Prostate gland (tissue), 2 donors: ENCODE measurements at regions not wholly inside any gene's neighbourhood (a gene's known extent, or its start where the extent isn't known, plus 50 kb on each side); places are given as distances from the start of the nearest gene placed in this dataset.

ENCODE experiments used
- CTCF ChIP-seq, 4 experiments: fragments of 200-600 bp in 2 of 4; fragments of 450-650 bp in 2 of 4; sonication (generic) in 2 of 4; IDR thresholded peaks; 1 replicate in 3 of 4; 2 replicates in 1 of 4; pipeline ENCODE4 v1.5.1; 2016 to 2019; ENCODE audit warnings: antibody characterized with exemption in 4 of 4, mild to moderate bottlenecking in 2 of 4, moderate library complexity in 2 of 4
- POLR2AphosphoS5 ChIP-seq: sonication (generic); formaldehyde crosslinking; IDR thresholded peaks from one replicate; pipeline ENCODE4 v1.6.1; 2017; ENCODE audit warnings: antibody characterized with exemption

DNA sequence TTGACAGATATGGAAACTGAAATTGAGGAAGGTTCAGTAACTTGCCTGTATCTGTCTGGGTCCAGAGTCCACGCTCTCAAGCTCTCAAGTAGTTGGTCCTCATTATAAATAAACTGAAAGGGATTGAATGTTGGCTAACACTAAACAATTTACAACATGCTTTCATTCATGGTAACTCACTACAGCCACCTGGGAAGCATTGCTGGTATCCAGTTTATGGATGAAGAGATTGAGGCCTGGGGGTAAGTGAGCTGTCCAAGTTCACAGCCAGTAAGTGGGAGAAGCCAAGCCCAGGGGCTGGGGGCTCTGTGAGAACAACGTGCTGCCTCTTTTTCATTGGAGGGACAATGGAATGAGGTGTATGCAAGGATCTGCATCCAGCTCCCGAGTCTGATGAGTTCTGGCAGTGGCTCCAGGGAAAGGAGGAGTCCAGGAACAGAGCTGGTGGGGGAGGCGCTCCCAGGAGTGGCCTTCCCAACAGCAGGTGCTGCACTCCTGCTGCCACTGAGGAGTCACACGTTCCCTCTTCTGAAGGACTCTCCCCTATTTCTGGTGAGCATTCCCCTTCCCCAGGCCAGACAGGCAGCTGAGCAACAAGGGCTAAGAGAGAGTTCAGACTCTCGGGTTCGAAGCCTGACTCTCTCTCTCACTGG, 175.8 kb downstream of the CSNK2A3 start:
- TF ChIP-seq POLR2AphosphoS5 (no peak), CTCF (IDR thresholded peaks at IDR 0.05) (no peak)
